ENCODE measurements at regions not wholly inside any gene's neighbourhood (a gene's known extent, or its start where the extent isn't known, plus 50 kb on each side); places are given as distances from the start of the nearest gene placed in this dataset.

DNA sequence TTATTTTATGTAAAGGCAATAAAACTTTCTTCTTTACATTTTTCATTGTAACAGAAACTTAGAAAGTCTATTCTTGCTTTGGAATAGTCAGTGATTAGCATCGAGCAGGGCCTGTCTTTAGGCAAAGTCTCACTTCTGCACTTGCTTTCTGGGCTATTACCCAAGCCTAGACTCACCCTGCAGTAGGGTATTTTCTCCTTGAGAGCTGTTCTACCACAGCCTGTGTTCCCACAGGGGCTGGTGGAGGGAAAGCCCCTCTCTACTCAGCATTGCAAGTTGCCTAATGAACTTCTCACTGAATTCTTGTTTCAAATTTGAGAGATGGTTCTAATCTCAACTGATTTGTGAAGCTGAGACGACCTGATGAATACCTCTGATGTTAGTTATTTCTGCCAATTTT, 111.7 kb upstream of the KLHL14 start:
- H3K27me3 ChIP-seq (ENCODE audit: insufficient read depth, low read depth, severe bottlenecking), result no peaks in the 10 kb centered on the region
- TF ChIP-seq, protein P1, sequence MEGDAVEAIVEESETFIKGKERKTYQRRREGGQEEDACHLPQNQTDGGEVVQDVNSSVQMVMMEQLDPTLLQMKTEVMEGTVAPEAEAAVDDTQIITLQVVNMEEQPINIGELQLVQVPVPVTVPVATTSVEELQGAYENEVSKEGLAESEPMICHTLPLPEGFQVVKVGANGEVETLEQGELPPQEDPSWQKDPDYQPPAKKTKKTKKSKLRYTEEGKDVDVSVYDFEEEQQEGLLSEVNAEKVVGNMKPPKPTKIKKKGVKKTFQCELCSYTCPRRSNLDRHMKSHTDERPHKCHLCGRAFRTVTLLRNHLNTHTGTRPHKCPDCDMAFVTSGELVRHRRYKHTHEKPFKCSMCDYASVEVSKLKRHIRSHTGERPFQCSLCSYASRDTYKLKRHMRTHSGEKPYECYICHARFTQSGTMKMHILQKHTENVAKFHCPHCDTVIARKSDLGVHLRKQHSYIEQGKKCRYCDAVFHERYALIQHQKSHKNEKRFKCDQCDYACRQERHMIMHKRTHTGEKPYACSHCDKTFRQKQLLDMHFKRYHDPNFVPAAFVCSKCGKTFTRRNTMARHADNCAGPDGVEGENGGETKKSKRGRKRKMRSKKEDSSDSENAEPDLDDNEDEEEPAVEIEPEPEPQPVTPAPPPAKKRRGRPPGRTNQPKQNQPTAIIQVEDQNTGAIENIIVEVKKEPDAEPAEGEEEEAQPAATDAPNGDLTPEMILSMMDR (IDR thresholded peaks at IDR 0.05; ENCODE audit: low read depth, low read length), result no peak
- no peak overlapping the region for H3K4me3 ChIP-seq (ENCODE audit: low read depth, low read length)
- no peak overlapping the region for H3K27ac ChIP-seq
- no peaks in the 10 kb centered on the region for H3K9me3 ChIP-seq (ENCODE audit: severe bottlenecking)
- no peaks in the 10 kb centered on the region for H3K36me3 ChIP-seq
- no peak for DNase-seq

DNA sequence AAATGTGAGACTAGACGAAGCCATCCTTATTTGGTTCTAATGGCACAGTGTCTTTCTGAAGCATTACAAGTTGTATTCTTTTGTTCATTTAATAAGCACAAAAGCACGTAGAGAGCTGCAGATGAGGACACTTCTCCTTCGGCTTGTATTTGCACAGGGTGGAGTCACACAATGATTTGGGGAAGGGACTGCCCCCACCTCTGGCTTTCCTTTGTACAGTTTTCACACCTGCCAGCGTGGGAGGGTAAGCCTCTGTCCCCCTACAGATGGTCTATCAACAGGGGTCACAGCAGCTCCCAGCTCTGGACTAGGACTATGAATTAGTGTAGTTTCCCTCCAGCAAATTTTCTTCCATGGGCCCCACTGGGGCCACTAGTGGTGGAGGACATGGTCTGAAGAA, 108.2 kb upstream of the KLHL14 start:
- TF ChIP-seq, protein P1 (IDR thresholded peaks at IDR 0.05; ENCODE audit: low read depth, low read length), result no peak
- DNase-seq, result no peak
- H3K27me3 ChIP-seq (ENCODE audit: insufficient read depth, low read depth, severe bottlenecking), result no peaks in the 10 kb centered on the region
- no peak overlapping the region for H3K4me3 ChIP-seq (ENCODE audit: low read depth, low read length)
- H3K36me3 ChIP-seq, result no peaks in the 10 kb centered on the region
- no peak overlapping the region for H3K27ac ChIP-seq
- H3K9me3 ChIP-seq (ENCODE audit: severe bottlenecking), result no peaks in the 10 kb centered on the region

DNA sequence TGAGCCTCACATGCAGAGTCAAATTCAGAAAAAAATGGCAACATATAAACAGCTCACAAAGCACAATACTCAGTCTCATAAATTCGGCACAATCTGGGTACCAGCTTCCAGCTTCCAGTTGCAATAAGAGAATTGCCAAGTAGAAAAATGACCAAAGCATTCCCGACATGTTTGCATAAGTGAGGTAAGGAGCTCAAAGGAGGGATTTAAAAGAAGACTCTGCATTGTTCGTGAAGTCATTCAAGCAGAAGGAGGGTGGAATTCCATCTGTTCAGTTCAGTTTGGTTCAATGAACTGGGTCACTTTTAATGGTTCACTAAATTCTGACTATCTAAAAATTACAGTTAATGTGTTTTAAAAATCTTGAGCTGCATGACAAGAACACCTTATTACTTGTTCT, 106.7 kb upstream of the KLHL14 start:
- H3K36me3 ChIP-seq, result no peaks in the 10 kb centered on the region
- no peak overlapping the region for H3K27ac ChIP-seq
- no peaks in the 10 kb centered on the region for H3K9me3 ChIP-seq (ENCODE audit: severe bottlenecking)
- no peak overlapping the region for H3K4me3 ChIP-seq (ENCODE audit: low read depth, low read length)
- DNase-seq, result no peak
- TF ChIP-seq, protein P1 (IDR thresholded peaks at IDR 0.05; ENCODE audit: low read depth, low read length), result no peak
- no peaks in the 10 kb centered on the region for H3K27me3 ChIP-seq (ENCODE audit: insufficient read depth, low read depth, severe bottlenecking)

DNA sequence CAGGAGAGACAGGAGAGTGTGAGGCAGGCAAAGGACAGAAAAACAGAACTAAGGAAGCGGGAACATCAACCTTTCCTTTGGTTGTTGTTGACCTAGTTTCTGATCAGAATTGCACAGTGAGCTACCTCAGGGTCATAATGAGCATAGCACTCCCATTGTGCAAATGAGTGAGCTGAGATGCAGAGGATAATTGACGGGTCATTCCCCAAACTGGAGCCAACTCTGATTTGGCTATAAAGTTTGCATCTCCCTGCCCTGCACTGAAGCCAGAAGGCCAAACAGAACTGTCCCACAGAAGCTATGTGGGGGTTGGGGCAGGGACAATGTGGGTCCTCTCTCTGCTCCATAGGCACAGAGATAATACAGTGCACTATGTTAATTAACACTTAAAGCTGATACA, 105.6 kb upstream of the KLHL14 start:
- Histone ChIP-seq H3K27me3 (ENCODE audit: insufficient read depth, low read depth, severe bottlenecking) (no peaks in the 10 kb centered on the region), H3K27ac (no peak overlapping the region), H3K4me3 (ENCODE audit: low read depth, low read length) (no peak overlapping the region), H3K36me3 (no peaks in the 10 kb centered on the region), H3K9me3 (ENCODE audit: severe bottlenecking) (no peaks in the 10 kb centered on the region)
- TF ChIP-seq, protein P1 (IDR thresholded peaks at IDR 0.05; ENCODE audit: low read depth, low read length), result no peak
- DNase-seq, result no peak

DNA sequence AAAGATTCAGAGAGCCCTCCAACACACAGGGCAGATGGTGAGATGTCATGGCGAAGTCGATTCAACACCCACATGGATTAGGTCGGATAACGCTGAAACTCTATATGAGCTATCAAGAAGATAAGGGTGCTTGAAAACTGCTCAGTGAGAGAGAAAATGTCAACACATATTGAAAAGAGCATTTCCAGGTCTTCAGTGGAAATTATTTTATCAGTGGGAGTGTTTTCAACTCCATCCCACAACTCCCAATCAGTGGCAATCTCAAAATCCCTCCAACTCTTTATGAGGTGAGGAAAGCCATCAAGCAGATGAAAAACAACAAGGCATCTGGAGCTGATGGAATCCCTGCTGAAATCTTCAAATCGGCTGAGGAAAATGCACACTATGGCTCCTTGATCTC, 104.5 kb upstream of the KLHL14 start:
- TF ChIP-seq, protein P1 (IDR thresholded peaks at IDR 0.05; ENCODE audit: low read depth, low read length), result no peak
- H3K27ac ChIP-seq, result no peak overlapping the region
- H3K4me3 ChIP-seq (ENCODE audit: low read depth, low read length), result no peak overlapping the region
- H3K27me3 ChIP-seq (ENCODE audit: insufficient read depth, low read depth, severe bottlenecking), result no peaks in the 10 kb centered on the region
- peak; percentile 30 for DNase-seq
- no peaks in the 10 kb centered on the region for H3K9me3 ChIP-seq (ENCODE audit: severe bottlenecking)
- H3K36me3 ChIP-seq, result no peaks in the 10 kb centered on the region

DNA sequence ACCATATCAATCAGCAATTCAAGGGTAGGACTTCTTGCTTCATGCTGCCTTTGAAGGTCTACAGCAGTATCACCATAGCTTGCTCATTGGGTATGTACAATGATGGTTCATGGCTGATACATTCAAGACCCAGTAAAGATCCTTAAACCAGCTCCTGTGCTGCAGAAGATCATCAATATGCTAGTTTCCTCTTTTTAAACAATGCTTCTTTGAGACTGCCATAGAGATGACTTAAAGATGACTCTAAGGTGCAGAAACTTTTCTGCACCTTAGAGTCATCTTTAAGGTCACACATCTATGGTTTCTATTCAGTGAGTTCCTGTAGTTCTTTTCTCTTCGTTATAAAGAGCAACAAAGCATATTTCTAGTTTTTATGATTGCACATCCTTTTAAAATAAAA, 102.8 kb upstream of the KLHL14 start:
- Histone ChIP-seq H3K4me3 (ENCODE audit: low read depth, low read length) (no peak overlapping the region), H3K27me3 (ENCODE audit: insufficient read depth, low read depth, severe bottlenecking) (no peaks in the 10 kb centered on the region), H3K9me3 (ENCODE audit: severe bottlenecking) (no peaks in the 10 kb centered on the region), H3K36me3 (no peaks in the 10 kb centered on the region), H3K27ac (no peak overlapping the region)
- TF ChIP-seq, protein P1 (IDR thresholded peaks at IDR 0.05; ENCODE audit: low read depth, low read length), result no peak
- no peak for DNase-seq
